DOHH2 (cell line): ENCODE measurements at regions not wholly inside any gene's neighbourhood (a gene's known extent, or its start where the extent isn't known, plus 50 kb on each side); places are given as distances from the start of the nearest gene placed in this dataset.

Source experiments
- H3F3A ChIP-seq: fragments of 200-600 bp; sonication (generic), shearing (Covaris generic); 2 replicates; pipeline ENCODE4 v1.6.0; 2016; ENCODE audit warnings: antibody characterized with exemption, mild to moderate bottlenecking; ENCODE audit not compliant: control insufficient read depth, insufficient read depth
- H3K27ac ChIP-seq: fragments of 200-600 bp; sonication (generic); 2 replicates; pipeline ENCODE4 v1.5.1; 2014; ENCODE audit warnings: low read depth, mild to moderate bottlenecking, low read length, moderate library complexity
- H3K27me3 ChIP-seq: fragments of 200-600 bp; sonication (generic); 2 replicates; pipeline ENCODE4 v1.6.1; 2014; ENCODE audit warnings: mild to moderate bottlenecking, low read length, mixed read lengths; ENCODE audit not compliant: control insufficient read depth
- H3K36me3 ChIP-seq: fragments of 200-600 bp; sonication (generic); 2 replicates; pipeline ENCODE4 v1.6.1; 2014; ENCODE audit warnings: mild to moderate bottlenecking, low read length, moderate library complexity, mixed read lengths; ENCODE audit not compliant: control insufficient read depth
- H3K4me1 ChIP-seq: fragments of 200-600 bp; sonication (generic); 2 replicates; pipeline ENCODE4 v1.6.1; 2014; ENCODE audit warnings: mild to moderate bottlenecking, low read length, mixed read lengths; ENCODE audit not compliant: control insufficient read depth
- H3K4me2 ChIP-seq: fragments of 200-600 bp; sonication (generic); 2 replicates; pipeline ENCODE4 v1.6.0; 2014; ENCODE audit warnings: mild to moderate bottlenecking, low read length, moderate library complexity
- H3K4me3 ChIP-seq: fragments of 200-600 bp; sonication (generic); 2 replicates; pipeline ENCODE4 v1.5.1; 2014; ENCODE audit warnings: mild to moderate bottlenecking, low read length, mixed read lengths
- H3K79me2 ChIP-seq: fragments of 200-600 bp; sonication (generic); 2 replicates; pipeline ENCODE4 v1.6.1; 2014; ENCODE audit warnings: mild to moderate bottlenecking, low read length, mixed read lengths; ENCODE audit not compliant: control insufficient read depth
- H3K9me2 ChIP-seq: fragments of 200-600 bp; sonication (generic); replicated peaks from 2 replicates; pipeline ENCODE4 v1.6.1; 2014; ENCODE audit warnings: mild to moderate bottlenecking, low read length, mixed read lengths; ENCODE audit not compliant: control insufficient read depth
- H3K9me3 ChIP-seq: fragments of 200-600 bp; sonication (generic); 2 replicates; pipeline ENCODE4 v1.6.1; 2014; ENCODE audit warnings: antibody characterized with exemption, low read length, mixed read lengths; ENCODE audit not compliant: control insufficient read depth, insufficient read depth
- H4K20me1 ChIP-seq: fragments of 200-600 bp; sonication (generic); 2 replicates; pipeline ENCODE4 v1.6.0; 2014; ENCODE audit warnings: low read depth, mild to moderate bottlenecking, antibody characterized with exemption, low read length, moderate library complexity; ENCODE audit not compliant: control insufficient read depth, insufficient read depth
- EZH2phosphoT487 ChIP-seq: fragments of 200-600 bp; sonication (generic); IDR thresholded peaks from 2 replicates; pipeline ENCODE4 v1.6.1; 2017; ENCODE audit warnings: borderline replicate concordance, mild to moderate bottlenecking, antibody characterized with exemption, low read length, moderate library complexity, mixed read lengths
- TF ChIP-seq, protein P1 (sequence below): fragments of 200-600 bp; sonication (generic); IDR thresholded peaks from one replicate; pipeline ENCODE4 v1.5.1; 2014; ENCODE audit warnings: antibody characterized with exemption, mild to moderate bottlenecking, low read depth, low read length; ENCODE audit not compliant: poor library complexity, severe bottlenecking

DNA sequence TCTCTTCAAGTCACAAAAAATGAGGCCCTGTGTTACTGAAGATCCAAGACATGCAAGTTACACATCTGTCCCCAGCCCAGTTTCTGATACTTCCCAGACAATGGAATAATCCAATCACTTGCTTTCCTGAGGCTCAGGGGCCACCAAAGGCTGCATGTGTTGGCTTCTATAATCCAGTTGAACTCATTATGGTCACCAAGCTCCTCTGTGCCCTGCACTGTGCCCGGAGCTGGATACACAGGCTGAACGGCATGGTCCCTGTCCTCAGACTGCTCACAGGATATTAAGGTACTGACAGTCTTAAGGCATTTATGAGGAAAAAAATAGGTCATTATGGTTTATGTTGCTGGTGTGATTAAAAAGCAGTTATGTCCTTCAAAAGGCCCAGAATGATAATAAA, 117.0 kb upstream of the SYT6 start:
- no peak for TF ChIP-seq EZH2phosphoT487
- TF ChIP-seq, protein P1, sequence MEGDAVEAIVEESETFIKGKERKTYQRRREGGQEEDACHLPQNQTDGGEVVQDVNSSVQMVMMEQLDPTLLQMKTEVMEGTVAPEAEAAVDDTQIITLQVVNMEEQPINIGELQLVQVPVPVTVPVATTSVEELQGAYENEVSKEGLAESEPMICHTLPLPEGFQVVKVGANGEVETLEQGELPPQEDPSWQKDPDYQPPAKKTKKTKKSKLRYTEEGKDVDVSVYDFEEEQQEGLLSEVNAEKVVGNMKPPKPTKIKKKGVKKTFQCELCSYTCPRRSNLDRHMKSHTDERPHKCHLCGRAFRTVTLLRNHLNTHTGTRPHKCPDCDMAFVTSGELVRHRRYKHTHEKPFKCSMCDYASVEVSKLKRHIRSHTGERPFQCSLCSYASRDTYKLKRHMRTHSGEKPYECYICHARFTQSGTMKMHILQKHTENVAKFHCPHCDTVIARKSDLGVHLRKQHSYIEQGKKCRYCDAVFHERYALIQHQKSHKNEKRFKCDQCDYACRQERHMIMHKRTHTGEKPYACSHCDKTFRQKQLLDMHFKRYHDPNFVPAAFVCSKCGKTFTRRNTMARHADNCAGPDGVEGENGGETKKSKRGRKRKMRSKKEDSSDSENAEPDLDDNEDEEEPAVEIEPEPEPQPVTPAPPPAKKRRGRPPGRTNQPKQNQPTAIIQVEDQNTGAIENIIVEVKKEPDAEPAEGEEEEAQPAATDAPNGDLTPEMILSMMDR = no peak
- H3K4me2 ChIP-seq = no peak overlapping the region
- H4K20me1 ChIP-seq = no peaks in the 10 kb centered on the region
- H3K36me3 ChIP-seq = no peaks in the 10 kb centered on the region
- H3F3A ChIP-seq = no peaks in the 10 kb centered on the region
- no peak overlapping the region for H3K4me3 ChIP-seq
- no peaks in the 10 kb centered on the region for H3K9me3 ChIP-seq
- H3K27me3 ChIP-seq = 0 out of 2 replicates have a peak, but pooled peaks cover 2% of the 10 kb centered on the region
- H3K9me2 ChIP-seq = no peaks in the 10 kb centered on the region
- H3K4me1 ChIP-seq = no peaks in the 10 kb centered on the region
- H3K79me2 ChIP-seq = no peaks in the 10 kb centered on the region
- H3K27ac ChIP-seq = no peak overlapping the region

DNA sequence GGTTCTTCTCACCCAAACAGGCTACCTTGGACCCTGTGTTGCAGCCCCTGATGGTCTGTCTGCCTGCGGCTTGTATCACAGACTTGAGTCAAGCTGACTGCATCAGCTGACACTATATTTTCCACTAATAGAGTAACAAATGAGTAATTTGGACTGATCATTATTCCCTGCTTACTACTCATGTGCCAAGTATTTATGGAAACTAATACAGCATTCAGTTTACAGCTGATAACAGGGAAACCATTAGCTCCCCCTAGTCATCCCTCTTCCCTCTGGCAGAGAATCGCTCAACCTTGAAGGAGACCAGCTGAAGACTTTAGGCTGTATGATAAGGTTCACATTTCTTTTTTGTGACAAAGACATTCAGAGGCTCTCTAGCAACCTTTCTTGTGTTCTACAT, 116.6 kb upstream of the SYT6 start:
- H3K9me3 ChIP-seq = no peaks in the 10 kb centered on the region
- no peak overlapping the region for H3K4me3 ChIP-seq
- H3K79me2 ChIP-seq = no peaks in the 10 kb centered on the region
- no peak overlapping the region for H3K27ac ChIP-seq
- H3K36me3 ChIP-seq = no peaks in the 10 kb centered on the region
- H3F3A ChIP-seq = no peaks in the 10 kb centered on the region
- no peak for TF ChIP-seq EZH2phosphoT487
- TF ChIP-seq, protein P1 = no peak
- H3K4me1 ChIP-seq = no peaks in the 10 kb centered on the region
- H3K4me2 ChIP-seq = no peak overlapping the region
- 0 out of 2 replicates have a peak, but pooled peaks cover 2% of the 10 kb centered on the region for H3K27me3 ChIP-seq
- no peaks in the 10 kb centered on the region for H4K20me1 ChIP-seq
- H3K9me2 ChIP-seq = no peaks in the 10 kb centered on the region

DNA sequence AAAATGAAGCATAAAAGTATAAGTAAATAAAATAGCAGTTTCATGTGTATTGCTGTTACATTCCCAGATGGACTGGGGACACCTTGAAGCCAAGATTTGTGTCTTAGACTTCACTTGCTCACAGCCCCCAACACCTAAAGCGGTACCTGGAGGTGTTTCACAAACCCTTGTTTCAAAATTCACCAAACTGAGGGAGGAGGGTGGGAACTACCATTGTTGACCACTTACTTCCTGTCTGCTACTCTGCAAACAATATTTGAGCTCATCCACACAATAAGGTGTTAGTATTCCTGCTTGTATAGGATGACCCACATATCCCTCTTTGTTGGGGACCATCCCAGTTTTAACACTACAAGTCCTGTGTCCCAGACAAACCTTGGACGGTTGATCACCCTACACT, 115.9 kb upstream of the SYT6 start:
- TF ChIP-seq, protein P1 = no peak
- no peak for TF ChIP-seq EZH2phosphoT487
- no peaks in the 10 kb centered on the region for H4K20me1 ChIP-seq
- H3K9me3 ChIP-seq = no peaks in the 10 kb centered on the region
- H3K79me2 ChIP-seq = no peaks in the 10 kb centered on the region
- 0 out of 2 replicates have a peak, but pooled peaks cover 2% of the 10 kb centered on the region for H3K27me3 ChIP-seq
- no peak overlapping the region for H3K4me2 ChIP-seq
- H3K4me3 ChIP-seq = no peak overlapping the region
- no peaks in the 10 kb centered on the region for H3K4me1 ChIP-seq
- H3K9me2 ChIP-seq = no peaks in the 10 kb centered on the region
- no peaks in the 10 kb centered on the region for H3K36me3 ChIP-seq
- H3F3A ChIP-seq = no peaks in the 10 kb centered on the region
- H3K27ac ChIP-seq = no peak overlapping the region

DNA sequence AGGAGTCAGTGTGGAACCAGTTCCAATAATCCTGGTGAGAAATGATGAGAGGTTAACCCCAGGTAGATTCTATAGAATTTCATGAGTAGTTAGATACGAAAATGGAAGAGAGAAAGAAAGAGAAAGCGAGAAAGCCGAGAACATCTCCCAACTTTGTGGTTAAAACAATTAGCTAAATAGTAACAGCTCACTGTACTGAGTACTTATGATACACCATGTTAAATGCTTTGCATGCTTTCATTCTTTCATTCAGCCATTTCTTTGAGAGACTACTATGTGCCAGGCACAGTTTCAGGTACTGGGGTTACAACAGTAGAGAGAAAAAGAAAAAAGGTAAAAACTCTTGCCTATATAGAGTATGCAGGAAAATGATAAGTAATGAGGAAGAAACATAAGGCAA, 109.7 kb upstream of the SYT6 start:
- H3K79me2 ChIP-seq = no peaks in the 10 kb centered on the region
- no peak overlapping the region for H3K4me3 ChIP-seq
- no peaks in the 10 kb centered on the region for H3K9me3 ChIP-seq
- H3F3A ChIP-seq = no peaks in the 10 kb centered on the region
- H3K27ac ChIP-seq = no peak overlapping the region
- H3K36me3 ChIP-seq = no peaks in the 10 kb centered on the region
- no peaks in the 10 kb centered on the region for H3K9me2 ChIP-seq
- TF ChIP-seq EZH2phosphoT487 = no peak
- TF ChIP-seq, protein P1 = no peak
- no peaks in the 10 kb centered on the region for H4K20me1 ChIP-seq
- H3K4me2 ChIP-seq = no peak overlapping the region
- no peaks in the 10 kb centered on the region for H3K27me3 ChIP-seq
- no peaks in the 10 kb centered on the region for H3K4me1 ChIP-seq
